Upper lobe of left lung (tissue), 4 donors: ENCODE measurements at regions not wholly inside any gene's neighbourhood (a gene's known extent, or its start where the extent isn't known, plus 50 kb on each side); places are given as distances from the start of the nearest gene placed in this dataset.

ENCODE experiments used
- EP300 ChIP-seq, 4 donors: sonication (generic); formaldehyde crosslinking; IDR thresholded peaks; one replicate each; pipeline ENCODE4 v1.5.1; 2017; ENCODE audit warnings: antibody characterized with exemption in 4 of 4, control low read depth in 2 of 4
- POLR2A ChIP-seq, 4 donors: fragments of 450-650 bp; IDR thresholded peaks; one replicate each; pipeline ENCODE4 v1.5.1; 2016 to 2017; ENCODE audit warnings: antibody characterized with exemption in 4 of 4, mild to moderate bottlenecking in 2 of 4
- POLR2AphosphoS5 ChIP-seq, 2 donors: sonication (generic); formaldehyde crosslinking; IDR thresholded peaks; one replicate each; pipeline ENCODE4 v1.5.1; 2017; ENCODE audit warnings: antibody characterized with exemption in 2 of 2
- TF ChIP-seq, protein P1 (sequence below), 6 experiments: fragments of 450-650 bp in 4 of 6; fragments of 200-600 bp in 2 of 6; sonication (generic) in 2 of 6; IDR thresholded peaks; one replicate each; pipeline ENCODE4 v1.5.1; 2016 to 2019; ENCODE audit warnings: antibody characterized with exemption in 6 of 6

DNA sequence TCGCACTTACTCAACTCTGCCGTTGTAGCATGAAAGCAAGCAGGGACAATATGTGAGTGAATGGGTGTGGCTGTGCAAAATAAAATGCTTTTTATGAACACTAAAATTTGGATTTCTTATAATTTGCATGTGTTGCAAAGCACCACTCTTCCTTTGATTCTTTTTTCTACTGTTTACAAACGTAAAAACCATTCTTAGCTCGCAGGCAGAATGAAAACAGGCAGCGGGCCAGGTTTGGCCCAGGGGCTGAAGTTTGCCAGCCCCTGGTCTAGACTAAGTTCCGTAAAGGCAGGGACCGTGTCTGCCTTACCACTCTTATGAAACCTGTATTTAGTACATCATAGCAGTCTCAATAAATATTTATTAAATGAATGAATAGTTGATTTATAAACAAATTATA is 83.7 kb upstream of the SPATS2L start:
- TF ChIP-seq POLR2AphosphoS5 (IDR thresholded peaks at IDR 0.05) (no peak), POLR2A (IDR thresholded peaks at IDR 0.05) (no peak), EP300 (IDR thresholded peaks at IDR 0.05) (no peak)
- TF ChIP-seq, protein P1, sequence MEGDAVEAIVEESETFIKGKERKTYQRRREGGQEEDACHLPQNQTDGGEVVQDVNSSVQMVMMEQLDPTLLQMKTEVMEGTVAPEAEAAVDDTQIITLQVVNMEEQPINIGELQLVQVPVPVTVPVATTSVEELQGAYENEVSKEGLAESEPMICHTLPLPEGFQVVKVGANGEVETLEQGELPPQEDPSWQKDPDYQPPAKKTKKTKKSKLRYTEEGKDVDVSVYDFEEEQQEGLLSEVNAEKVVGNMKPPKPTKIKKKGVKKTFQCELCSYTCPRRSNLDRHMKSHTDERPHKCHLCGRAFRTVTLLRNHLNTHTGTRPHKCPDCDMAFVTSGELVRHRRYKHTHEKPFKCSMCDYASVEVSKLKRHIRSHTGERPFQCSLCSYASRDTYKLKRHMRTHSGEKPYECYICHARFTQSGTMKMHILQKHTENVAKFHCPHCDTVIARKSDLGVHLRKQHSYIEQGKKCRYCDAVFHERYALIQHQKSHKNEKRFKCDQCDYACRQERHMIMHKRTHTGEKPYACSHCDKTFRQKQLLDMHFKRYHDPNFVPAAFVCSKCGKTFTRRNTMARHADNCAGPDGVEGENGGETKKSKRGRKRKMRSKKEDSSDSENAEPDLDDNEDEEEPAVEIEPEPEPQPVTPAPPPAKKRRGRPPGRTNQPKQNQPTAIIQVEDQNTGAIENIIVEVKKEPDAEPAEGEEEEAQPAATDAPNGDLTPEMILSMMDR (IDR thresholded peaks at IDR 0.05): no peak
